GM10266 (cell line): ENCODE measurements at regions not wholly inside any gene's neighbourhood (a gene's known extent, or its start where the extent isn't known, plus 50 kb on each side); places are given as distances from the start of the nearest gene placed in this dataset.

Experiments used
- DNase-seq: peaks from one replicate; pipeline ENCODE4 v3.0.0; 2012; ENCODE audit errors: extremely low spot score
- CTCF ChIP-seq: IDR thresholded peaks from 2 replicates; pipeline ENCODE4 v1.5.1; 2012; ENCODE audit warnings: mild to moderate bottlenecking, low read depth; ENCODE audit not compliant: control insufficient read depth, insufficient read depth; ENCODE audit errors: missing control alignments

DNA sequence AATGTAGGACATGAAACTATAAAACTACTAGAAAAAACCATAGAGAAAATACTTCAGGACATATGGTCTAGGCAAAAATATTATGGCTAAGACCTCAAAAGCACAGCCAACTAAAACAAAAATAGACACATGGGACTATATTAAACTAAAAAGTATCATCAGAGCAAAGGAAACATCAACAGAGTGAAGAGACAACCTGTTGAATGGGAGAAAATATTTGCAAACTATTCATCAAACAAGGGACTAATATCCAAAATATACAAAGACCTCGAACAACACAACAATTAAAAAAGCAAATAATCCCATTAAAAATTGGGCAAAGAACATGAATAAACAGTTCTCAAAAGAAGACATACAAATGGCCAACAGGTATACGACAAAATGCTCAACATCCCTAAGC, 210.9 kb downstream of the PCSK1 start:
- DNase-seq, result no peak
- no peak for TF ChIP-seq CTCF

- TF ChIP-seq CTCF, result no peak
- DNase-seq, result peak; percentile 9
Observed at GRCh38 chr5:96220610-96221390, 212.2 kb downstream of the PCSK1 start.

GRCh38 chr5:96219580-96220281, 213.3 kb downstream of the PCSK1 start:
- DNase-seq, result no peak
- TF ChIP-seq CTCF, result no peak

DNA sequence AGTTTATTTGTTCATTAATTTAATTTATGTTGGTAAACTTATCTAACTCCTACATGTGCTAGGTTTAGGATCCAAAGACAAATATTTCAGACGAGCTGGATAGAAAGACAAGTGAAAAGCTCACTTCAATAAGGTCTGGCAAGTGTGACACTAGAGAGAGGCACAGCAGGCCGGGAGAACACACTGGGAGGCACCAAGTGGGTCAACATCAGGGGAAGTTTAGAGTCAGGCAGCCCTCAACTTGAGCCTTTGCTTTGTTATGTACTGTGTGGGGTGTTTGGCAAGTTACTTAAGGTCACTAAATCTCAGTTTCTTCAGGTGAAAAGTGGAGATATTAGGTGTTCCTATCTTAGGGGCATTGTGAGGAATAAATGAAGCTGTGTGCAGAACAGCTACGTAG, 214.4 kb downstream of the PCSK1 start:
- TF ChIP-seq CTCF, result no peak
- no peak for DNase-seq

DNA sequence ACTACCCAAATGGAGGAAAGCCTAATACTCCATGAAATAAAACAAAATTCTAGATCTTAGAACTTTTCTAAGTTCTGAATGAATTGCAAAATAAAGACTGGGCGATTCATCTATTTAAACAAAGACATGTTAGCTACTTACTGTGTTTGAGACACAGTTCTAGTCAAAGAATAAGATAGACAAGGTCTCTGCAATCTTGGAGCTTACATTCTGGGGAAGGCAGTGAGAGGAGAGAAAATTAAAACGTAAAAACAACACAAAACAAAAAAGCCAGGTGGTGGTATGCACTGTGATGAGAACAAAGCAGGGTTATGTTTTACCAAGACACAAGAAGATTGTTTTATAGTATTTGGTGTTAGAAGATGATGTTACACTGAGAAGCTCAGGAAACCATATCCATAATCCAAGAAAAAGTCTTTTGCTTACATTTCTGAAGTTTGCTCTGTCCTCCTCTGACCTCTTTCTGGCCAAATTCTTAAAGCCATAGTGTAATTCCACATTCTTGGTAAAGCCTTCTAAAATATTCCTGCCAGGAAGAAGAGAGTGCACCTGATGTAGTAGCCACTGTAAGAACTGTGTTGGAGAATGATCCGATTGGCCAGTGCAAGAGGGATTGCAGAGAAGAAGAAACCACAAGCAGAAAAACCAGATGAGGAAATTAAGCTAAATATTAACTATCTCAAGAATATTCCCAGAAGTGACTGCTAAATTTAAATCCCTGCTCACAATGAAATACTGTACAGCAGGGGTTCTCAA, 218.4 kb downstream of the PCSK1 start:
- no peak for TF ChIP-seq CTCF
- DNase-seq, result no peak

DNA sequence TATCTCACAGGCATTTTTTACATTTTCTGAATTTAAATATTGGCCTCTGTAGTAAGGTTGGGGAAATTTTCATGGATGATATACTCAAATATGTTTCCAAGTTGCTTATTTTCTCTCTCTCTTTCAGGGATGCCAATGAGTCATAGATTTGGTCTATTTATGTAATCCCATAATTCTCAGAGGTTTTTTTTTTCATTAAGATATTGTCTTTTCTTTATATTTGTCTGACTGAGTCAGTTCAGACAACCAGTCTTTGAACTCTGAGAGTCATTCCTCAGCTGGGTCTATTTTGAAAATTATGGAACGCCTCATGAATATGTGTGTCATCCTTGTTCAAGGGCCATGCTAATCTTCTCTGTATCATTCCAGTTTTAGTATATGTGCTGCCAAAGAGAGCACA, 223.2 kb downstream of the PCSK1 start:
- no peak for TF ChIP-seq CTCF
- DNase-seq, result no peak
